Heart left ventricle (tissue), 16 donors: ENCODE measurements at regions not wholly inside any gene's neighbourhood (a gene's known extent, or its start where the extent isn't known, plus 50 kb on each side); places are given as distances from the start of the nearest gene placed in this dataset.

ENCODE experiments used
- ATAC-seq, 4 donors: fragments of 200-7000 bp; cut with Tn5 transposase; one replicate each; pipeline ENCODE4 v1.9.1; 2020 to 2022; ENCODE audit warnings: moderate library complexity in 4 of 4, mild to moderate bottlenecking in 3 of 4, moderate number of reproducible peaks in 1 of 4
- DNase-seq, 5 donors: peaks; one replicate each; pipeline ENCODE4 v3.0.0-alpha.2; 2020
- H3K27ac ChIP-seq, 12 donors: fragments of 200-600 bp; sonication (generic) in 4 of 12; one replicate each; pipeline versions ENCODE4 v1.5.0 to v1.8.0; 2016 to 2022; ENCODE audit warnings: mild to moderate bottlenecking in 2 of 12
- H3K27me3 ChIP-seq, 9 donors: fragments of 200-600 bp; sonication (generic) in 2 of 9; one replicate each; pipeline versions ENCODE4 v1.5.1 to v1.8.0; 2016 to 2022; ENCODE audit warnings: mild to moderate bottlenecking in 3 of 9
- H3K36me3 ChIP-seq, 9 donors: fragments of 200-600 bp; sonication (generic) in 2 of 9; one replicate each; pipeline versions ENCODE4 v1.5.0 to v1.8.0; 2018 to 2022; ENCODE audit warnings: mild to moderate bottlenecking in 2 of 9
- H3K4me1 ChIP-seq, 12 donors: fragments of 200-600 bp; sonication (generic) in 4 of 12; one replicate each; pipeline versions ENCODE4 v1.5.0 to v1.8.0; 2016 to 2022; ENCODE audit warnings: mild to moderate bottlenecking in 3 of 12
- H3K4me3 ChIP-seq, 12 donors: fragments of 200-600 bp; sonication (generic) in 4 of 12; one replicate each; pipeline versions ENCODE4 v1.5.0 to v1.8.0; 2017 to 2022; ENCODE audit warnings: mild to moderate bottlenecking in 9 of 12, moderate library complexity in 4 of 12
- H3K9me3 ChIP-seq, 12 donors: fragments of 200-600 bp; sonication (generic) in 4 of 12; one replicate each; pipeline versions ENCODE4 v1.5.0 to v1.8.0; 2016 to 2022; ENCODE audit warnings: mild to moderate bottlenecking in 1 of 12
- CTCF ChIP-seq, 12 donors: fragments of 200-600 bp; sonication (generic) in 4 of 12; IDR thresholded peaks; one replicate each; pipeline versions ENCODE4 v1.5.0 to v1.8.0; 2018 to 2022; ENCODE audit warnings: antibody characterized with exemption in 12 of 12, mild to moderate bottlenecking in 5 of 12
- POLR2A ChIP-seq, 2 donors: fragments of 450-650 bp; IDR thresholded peaks; one replicate each; pipeline ENCODE4 v1.6.1; 2017; ENCODE audit warnings: antibody characterized with exemption in 2 of 2, mild to moderate bottlenecking in 2 of 2, moderate library complexity in 2 of 2
- WGBS, 4 donors: extraction: QIAGEN DNeasy Blood & Tissue Kit in 2 of 4; methylation state at CpG; one replicate each; pipeline versions ENCODE4 v1.1.5 to v1.1.7; 2013 to 2018; 5-methylcytosine and 5-hydroxymethylcytosine counted together
- intact Hi-C, 10 donors: fragments of 100-400 bp; cut with DNase I; formaldehyde crosslinking; loops; one replicate each; pipeline versions ENCODE4 v1.11.1 to v1.14.2; 2022
- donor health status: ischemic (EF 13 %, LVEDD 7.1; RV severe dilation, severe dysfunction).
- donor health status: healthy with polysubstance abuse.
- donor health status: DM: no; HTN: yes; CAD: no.
- donor health status: DM: no; HTN: no; CAD: no.
- donor health status: ischemic (EF 25% LVEDD 6.9; RV normal size, moderate dysfunction).
- donor health status: ischemic (EF 25% LVEDD 5.7; RV mildly dilated, moderate dysfunction).
- donor health status: healthy.
- donor health status: DM: yes; HTN: yes; CAD: no.
- donor health status: ischemic (EF 35%, LVEDD 5.7; RV mildly dilated, moderate dysfunction).
- donor health status: nonischemic (EF 11% LVEDD 7.7; RV severe dilation, severe dysfunction).
- donor health status: DM: yes; HTN: yes; CAD: no.
- donor health status: PGD.
- donor health status: ischemic (EF 29% LVEDD 5.4; RV normal size, mild dysfunction).
- donor health status: nonischemic (EF 23%, LVEDD 6.1; RV moderate dilation, normal function).

GRCh38 chr18:32548688-32549087 lies 78.0 kb upstream of the GAREM1 start:
- peak in 3 of 4 donors; percentile 41 to 65 (median 50) for ATAC-seq
- Histone ChIP-seq H3K4me3 (no peak overlapping the region), H3K27me3 (peaks cover 0 to 2% (median 0%) of the 10 kb centered on the region in 9 donors), H3K4me1 (no peaks in the 10 kb centered on the region), H3K9me3 (no peaks in the 10 kb centered on the region), H3K27ac (no peak overlapping the region), H3K36me3 (no peaks in the 10 kb centered on the region)
- 18 to 31% (median 29%) methylated on average over 3 of the region's 3 CpGs for WGBS, 4 donors
- DNase-seq: no peak
- TF ChIP-seq POLR2A (IDR thresholded peaks at IDR 0.05) (no peak), CTCF (IDR thresholded peaks at IDR 0.05) (no peak)
- intact Hi-C loops: loop anchor here in 5 of 10 donors (1.0 to 5.0 kb wide), 4 partner anchors 76 to 390 kb away; partner anchors contain the start of gene GAREM1 (in 1 of the 5)

GRCh38 chr18:32545631-32546030 lies 74.9 kb upstream of the GAREM1 start:
- 93 to 95% (median 94%) methylated on average over 2 of the region's 2 CpGs for WGBS, 4 donors
- intact Hi-C loops: loop anchor here in 1 of 10 donors (5.0 kb wide), 1 partner anchor 73 kb away; the partner anchor contains the start of gene GAREM1

GRCh38 chr18:32544088-32544487 lies 73.4 kb upstream of the GAREM1 start:
- Histone ChIP-seq H3K4me1 (no peaks in the 10 kb centered on the region), H3K9me3 (no peaks in the 10 kb centered on the region), H3K27me3 (peaks cover 0 to 6% (median 0%) of the 10 kb centered on the region in 9 donors), H3K27ac (no peak overlapping the region), H3K4me3 (no peak overlapping the region), H3K36me3 (no peaks in the 10 kb centered on the region)
- TF ChIP-seq POLR2A (IDR thresholded peaks at IDR 0.05) (no peak), CTCF (IDR thresholded peaks at IDR 0.05) (no peak)
- DNase-seq: no peak
- 62 to 78% (median 74%) methylated on average over 1 of the region's 1 CpG for WGBS, 4 donors
- ATAC-seq: no peak
- intact Hi-C loops: no loop called here

More at GRCh38 chr18:32545631-32546030, 74.9 kb upstream of the GAREM1 start:
- peaks cover 0 to 6% (median 0%) of the 10 kb centered on the region in 9 donors for H3K27me3 ChIP-seq
- H3K27ac ChIP-seq: no peak overlapping the region
- H3K4me1 ChIP-seq: no peaks in the 10 kb centered on the region
- TF ChIP-seq POLR2A (IDR thresholded peaks at IDR 0.05) (no peak), CTCF (IDR thresholded peaks at IDR 0.05) (no peak)
- DNase-seq (no peak), ATAC-seq (no peak)
- H3K9me3 ChIP-seq: no peaks in the 10 kb centered on the region
- no peaks in the 10 kb centered on the region for H3K36me3 ChIP-seq
- H3K4me3 ChIP-seq: no peak overlapping the region

- DNase-seq (no peak), ATAC-seq (no peak)
- no peaks in the 10 kb centered on the region for H3K36me3 ChIP-seq
- WGBS, 4 donors: 68 to 78% (median 72%) methylated on average over 5 of the region's 5 CpGs
- intact Hi-C loops: no loop called here
- H3K27ac ChIP-seq: no peak overlapping the region
- no peak overlapping the region for H3K4me3 ChIP-seq
- no peaks in the 10 kb centered on the region for H3K4me1 ChIP-seq
- no peaks in the 10 kb centered on the region for H3K9me3 ChIP-seq
- no peak for TF ChIP-seq POLR2A (IDR thresholded peaks at IDR 0.05)
- no peak for TF ChIP-seq CTCF (IDR thresholded peaks at IDR 0.05)
- peaks cover 0 to 6% (median 0%) of the 10 kb centered on the region in 9 donors for H3K27me3 ChIP-seq
These were observed 71.6 kb upstream of the GAREM1 start for GRCh38 chr18:32542221-32542798.
